Thyroid gland (tissue), 4 donors: ENCODE measurements at regions not wholly inside any gene's neighbourhood (a gene's known extent, or its start where the extent isn't known, plus 50 kb on each side); places are given as distances from the start of the nearest gene placed in this dataset.

Source experiments
- DNase-seq, 2 donors: peaks; one replicate each; pipeline ENCODE4 v3.0.0-alpha.2; 2019
- H3K27ac ChIP-seq, 3 donors: fragments of 200-600 bp; sonication (generic); 1 replicate in 2 of 3; 2 replicates in 1 of 3; pipeline ENCODE4 v1.5.1; 2016 to 2019; ENCODE audit warnings: mild to moderate bottlenecking in 1 of 3, moderate library complexity in 1 of 3
- H3K27me3 ChIP-seq: fragments of 200-600 bp; sonication (generic); one replicate; pipeline ENCODE4 v1.5.1; 2019
- H3K36me3 ChIP-seq, 2 donors: fragments of 200-600 bp; sonication (generic); one replicate each; pipeline ENCODE4 v1.5.1; 2016 to 2019
- H3K4me1 ChIP-seq, 2 donors: fragments of 200-600 bp; sonication (generic); one replicate each; pipeline ENCODE4 v1.5.1; 2017 to 2019
- H3K4me3 ChIP-seq, 3 donors: fragments of 200-600 bp; sonication (generic); replicated peaks in 1 of 3; 1 replicate in 2 of 3; 2 replicates in 1 of 3; pipeline ENCODE4 v1.5.1; 2016; ENCODE audit warnings: mild to moderate bottlenecking in 1 of 3
- H3K9me3 ChIP-seq: fragments of 200-600 bp; sonication (generic); one replicate; pipeline ENCODE4 v1.5.1; 2017
- POLR2A ChIP-seq, 2 donors: fragments of 450-650 bp; IDR thresholded peaks; one replicate each; pipeline ENCODE4 v1.6.1; 2017; ENCODE audit warnings: antibody characterized with exemption in 2 of 2, mild to moderate bottlenecking in 2 of 2, moderate library complexity in 1 of 2
- WGBS, 2 donors: methylation state at CpG; one replicate each; pipeline ENCODE4 v1.1.5; 2017; 5-methylcytosine and 5-hydroxymethylcytosine counted together
- intact Hi-C: fragments of 100-400 bp; cut with DNase I; formaldehyde crosslinking; loops from one replicate; pipeline ENCODE4 v1.15.1; 2023
- TF ChIP-seq, protein P1 (sequence below), 6 experiments: fragments of 200-600 bp in 3 of 6; fragments of 450-650 bp in 3 of 6; sonication (generic) in 3 of 6; IDR thresholded peaks; one replicate each; pipeline ENCODE4 v1.5.1; 2016 to 2019; ENCODE audit warnings: antibody characterized with exemption in 6 of 6, mild to moderate bottlenecking in 2 of 6, inconsistent platforms in 1 of 6, moderate library complexity in 1 of 6

DNA sequence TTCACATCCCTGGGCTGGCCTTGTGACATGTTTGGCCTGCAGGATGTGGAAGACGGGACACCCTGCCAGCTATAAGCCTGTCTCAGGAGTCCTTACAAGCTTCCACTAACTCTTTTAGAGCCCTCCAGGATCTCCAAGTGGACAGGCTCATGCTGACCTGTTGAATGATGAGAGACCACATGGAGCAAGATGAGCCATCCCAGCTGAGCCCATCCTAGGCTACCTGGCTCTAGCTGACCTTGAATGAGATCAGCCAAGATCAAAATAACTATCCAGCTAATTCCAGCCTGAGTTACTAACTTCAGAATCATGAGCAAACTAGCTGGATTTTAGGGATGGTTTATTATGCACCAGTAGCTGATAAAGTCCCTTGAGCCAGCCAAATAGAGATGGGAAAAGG lies 169.5 kb downstream of the TFAP2C start:
- H3K4me3 ChIP-seq, result no peak overlapping the region
- TF ChIP-seq, protein P1, sequence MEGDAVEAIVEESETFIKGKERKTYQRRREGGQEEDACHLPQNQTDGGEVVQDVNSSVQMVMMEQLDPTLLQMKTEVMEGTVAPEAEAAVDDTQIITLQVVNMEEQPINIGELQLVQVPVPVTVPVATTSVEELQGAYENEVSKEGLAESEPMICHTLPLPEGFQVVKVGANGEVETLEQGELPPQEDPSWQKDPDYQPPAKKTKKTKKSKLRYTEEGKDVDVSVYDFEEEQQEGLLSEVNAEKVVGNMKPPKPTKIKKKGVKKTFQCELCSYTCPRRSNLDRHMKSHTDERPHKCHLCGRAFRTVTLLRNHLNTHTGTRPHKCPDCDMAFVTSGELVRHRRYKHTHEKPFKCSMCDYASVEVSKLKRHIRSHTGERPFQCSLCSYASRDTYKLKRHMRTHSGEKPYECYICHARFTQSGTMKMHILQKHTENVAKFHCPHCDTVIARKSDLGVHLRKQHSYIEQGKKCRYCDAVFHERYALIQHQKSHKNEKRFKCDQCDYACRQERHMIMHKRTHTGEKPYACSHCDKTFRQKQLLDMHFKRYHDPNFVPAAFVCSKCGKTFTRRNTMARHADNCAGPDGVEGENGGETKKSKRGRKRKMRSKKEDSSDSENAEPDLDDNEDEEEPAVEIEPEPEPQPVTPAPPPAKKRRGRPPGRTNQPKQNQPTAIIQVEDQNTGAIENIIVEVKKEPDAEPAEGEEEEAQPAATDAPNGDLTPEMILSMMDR (IDR thresholded peaks at IDR 0.05), result no peak
- TF ChIP-seq POLR2A (IDR thresholded peaks at IDR 0.05), result no peak
- DNase-seq, result no peak
- peaks cover 0 to 12% of the 10 kb centered on the region in 2 donors for H3K4me1 ChIP-seq
- intact Hi-C loops, result no loop called here
- no peaks in the 10 kb centered on the region for H3K9me3 ChIP-seq
- no peaks in the 10 kb centered on the region for H3K36me3 ChIP-seq
- H3K27me3 ChIP-seq, result no peaks in the 10 kb centered on the region
- WGBS, 2 donors, result 84 to 92% methylated on average over 1 of the region's 1 CpG
- no peak overlapping the region for H3K27ac ChIP-seq

GRCh38 chr20:56799187-56799586 lies 170.1 kb downstream of the TFAP2C start:
- H3K4me1 ChIP-seq, result peaks cover 0 to 12% of the 10 kb centered on the region in 2 donors
- 94 to 96% methylated on average over 2 of the region's 2 CpGs for WGBS, 2 donors
- no peak for DNase-seq
- no peak overlapping the region for H3K27ac ChIP-seq
- no peaks in the 10 kb centered on the region for H3K9me3 ChIP-seq
- intact Hi-C loops, result no loop called here
- no peak overlapping the region for H3K4me3 ChIP-seq
- TF ChIP-seq, protein P1 (IDR thresholded peaks at IDR 0.05), result no peak
- TF ChIP-seq POLR2A (IDR thresholded peaks at IDR 0.05), result no peak
- H3K27me3 ChIP-seq, result no peaks in the 10 kb centered on the region
- H3K36me3 ChIP-seq, result no peaks in the 10 kb centered on the region

DNA sequence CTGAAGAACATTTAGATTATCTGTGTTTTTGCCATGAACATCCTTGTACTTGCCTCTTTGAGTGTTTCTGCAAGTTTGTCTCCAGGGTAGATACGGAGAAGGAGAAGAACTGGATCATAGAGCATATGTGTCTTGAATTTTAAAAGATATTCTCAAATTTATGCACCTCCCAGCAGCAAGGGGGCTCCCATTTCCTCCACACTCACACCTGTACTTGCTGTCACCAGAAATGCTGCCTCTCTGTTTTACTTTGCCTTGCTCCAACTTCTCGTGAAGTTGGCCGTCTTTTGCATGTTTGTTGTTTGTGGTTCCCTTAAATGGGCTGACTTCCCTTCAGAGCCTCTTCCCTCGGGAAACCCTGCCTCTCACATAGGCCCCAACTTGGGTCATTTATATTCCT lies 171.0 kb downstream of the TFAP2C start:
- no peak for DNase-seq
- intact Hi-C loops, result no loop called here
- H3K9me3 ChIP-seq, result no peaks in the 10 kb centered on the region
- no peaks in the 10 kb centered on the region for H3K27me3 ChIP-seq
- WGBS, 2 donors, result 65 to 81% methylated on average over 4 of the region's 4 CpGs
- TF ChIP-seq, protein P1 (IDR thresholded peaks at IDR 0.05), result no peak
- TF ChIP-seq POLR2A (IDR thresholded peaks at IDR 0.05), result no peak
- H3K27ac ChIP-seq, result no peak overlapping the region
- peaks cover 0 to 12% of the 10 kb centered on the region in 2 donors for H3K4me1 ChIP-seq
- H3K4me3 ChIP-seq, result no peak overlapping the region
- H3K36me3 ChIP-seq, result no peaks in the 10 kb centered on the region

DNA sequence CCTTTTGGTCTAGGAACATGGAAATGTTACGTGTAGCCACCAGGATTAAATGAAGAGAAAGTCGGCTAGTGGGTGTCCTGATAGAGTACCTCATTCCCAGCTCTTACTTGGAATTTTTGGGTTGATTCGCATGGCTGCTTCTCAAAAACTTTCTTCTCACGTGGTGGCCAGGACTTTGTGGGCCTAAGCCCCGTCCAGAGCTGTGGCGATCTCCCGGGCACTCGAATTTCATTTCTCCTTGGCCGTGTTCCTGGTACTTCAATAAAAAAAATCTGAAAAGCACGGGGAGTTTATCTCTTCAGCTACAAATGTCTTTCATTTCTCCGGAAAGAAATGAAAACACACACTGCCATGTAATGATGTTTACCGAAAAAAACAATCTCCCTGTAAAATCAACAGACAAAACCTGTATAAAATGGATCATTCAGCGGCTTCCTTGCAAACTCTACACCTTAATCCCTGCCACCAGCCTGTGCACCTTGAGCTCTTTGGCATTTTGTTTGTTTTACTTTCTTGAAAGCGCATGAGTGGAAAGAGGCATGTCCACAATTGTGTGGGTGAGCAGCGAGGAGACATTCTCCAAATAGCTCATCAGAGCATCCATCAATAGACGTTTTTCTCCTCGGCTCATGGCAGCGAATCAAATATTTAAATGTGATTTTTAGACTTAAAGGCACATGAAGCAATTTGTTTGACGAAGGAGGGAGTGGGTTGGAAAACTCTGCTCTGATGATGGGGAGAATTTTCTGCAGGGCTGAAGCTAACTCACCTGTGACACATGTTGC lies 173.1 kb downstream of the TFAP2C start:
- peak in 1 of 2 donors; percentile 8 for TF ChIP-seq POLR2A (IDR thresholded peaks at IDR 0.05)
- TF ChIP-seq, protein P1 (IDR thresholded peaks at IDR 0.05), result peak in 1 of 6 experiments; percentile 7
- no peaks in the 10 kb centered on the region for H3K27me3 ChIP-seq
- peak; percentile 58 to 74 for DNase-seq
- no peak overlapping the region for H3K4me3 ChIP-seq
- WGBS, 2 donors, result 22 to 32% methylated on average over 19 of the region's 19 CpGs
- no peaks in the 10 kb centered on the region for H3K36me3 ChIP-seq
- intact Hi-C loops, result no loop called here
- no peaks in the 10 kb centered on the region for H3K9me3 ChIP-seq
- H3K4me1 ChIP-seq, result peaks cover 0 to 12% of the 10 kb centered on the region in 2 donors
- peak overlapping the region; percentile 22 to 84 (median 73) for H3K27ac ChIP-seq

DNA sequence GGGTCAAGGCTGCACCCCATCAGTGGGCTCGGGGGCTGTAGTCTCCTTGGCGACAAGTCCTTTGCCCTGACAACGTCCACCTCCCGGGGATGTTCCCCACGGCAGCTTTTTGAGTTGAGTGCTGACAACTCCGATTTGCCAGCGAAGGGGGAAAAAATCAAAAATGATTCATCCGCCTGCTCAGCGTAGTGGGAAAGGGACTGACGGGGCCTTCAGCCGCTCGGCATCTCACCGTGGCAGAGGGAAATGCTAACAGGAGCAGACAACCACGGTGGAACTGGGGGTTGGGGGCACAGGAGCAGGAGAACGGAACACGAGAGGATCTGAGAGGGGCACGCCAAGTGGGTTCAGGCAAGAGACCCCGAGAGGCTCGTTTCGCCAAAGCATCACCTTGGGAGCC lies 173.7 kb downstream of the TFAP2C start:
- no peaks in the 10 kb centered on the region for H3K9me3 ChIP-seq
- TF ChIP-seq, protein P1 (IDR thresholded peaks at IDR 0.05), result no peak
- TF ChIP-seq POLR2A (IDR thresholded peaks at IDR 0.05), result no peak
- intact Hi-C loops, result no loop called here
- H3K27ac ChIP-seq, result peak overlapping the region in 1 of 3 donors; percentile 84
- peaks cover 0 to 12% of the 10 kb centered on the region in 2 donors for H3K4me1 ChIP-seq
- no peaks in the 10 kb centered on the region for H3K27me3 ChIP-seq
- DNase-seq, result peak in 1 of 2 donors; percentile 8
- H3K36me3 ChIP-seq, result no peaks in the 10 kb centered on the region
- WGBS, 2 donors, result 58 to 60% methylated on average over 20 of the region's 20 CpGs
- H3K4me3 ChIP-seq, result no peak overlapping the region
